GM12878 (cell line): ENCODE measurements at regions not wholly inside any gene's neighbourhood (a gene's known extent, or its start where the extent isn't known, plus 50 kb on each side); places are given as distances from the start of the nearest gene placed in this dataset.

Experiments used
- ATAC-seq: fragments of 200-7000 bp; cut with Tn5 transposase; 3 replicates; pipeline ENCODE4 v1.9.1; 2020; ENCODE audit warnings: mild to moderate bottlenecking, moderate library complexity
- BruUV-seq: library from RNA; stranded (reverse); fragments of 400-500 nt; replicated peaks from 2 replicates; lab custom pipeline; 2021; lab: Mats Ljungman, UMichigan
- CTCF ChIA-PET: fragments of 300-600 bp; sonication (Branson Sonifier 250); formaldehyde crosslinking; extraction: SDS; loops from one replicate; lab custom pipeline; 2021; ENCODE audit warnings: inconsistent platforms; lab: Yijun Ruan, JAX
- POLR2A ChIA-PET: fragments of 350-600 bp; formaldehyde crosslinking; extraction: SDS; loops from one replicate; lab custom pipeline; 2021; ENCODE audit warnings: inconsistent platforms; lab: Charles Lee
- RAD21 ChIA-PET: fragments of 300-600 bp; sonication (Branson Sonifier 250); formaldehyde crosslinking; loops from one replicate; lab custom pipeline; 2023; ENCODE audit warnings: antibody characterized with exemption; ENCODE audit not compliant: unreplicated experiment; lab: Charles Lee
- SMC1A ChIA-PET: fragments of 300-600 bp; sonication (Branson Sonifier 250); formaldehyde crosslinking; loops from one replicate; lab custom pipeline; 2023; ENCODE audit not compliant: unreplicated experiment, uncharacterized antibody; lab: Charles Lee
- DNase-seq: peaks from one replicate; pipeline ENCODE4 v3.0.0-alpha.2; 2011; ENCODE audit warnings: low read depth, low spot score
- FAIRE-seq: peaks from 3 replicates; lab custom pipeline; 2011; peaks lifted over from hg19 to GRCh38; lab: Jason Lieb, UNC
- H2AFZ ChIP-seq: 2 replicates; pipeline ENCODE4 v1.6.0; 2011; ENCODE audit warnings: low read depth, low read length, control low read depth; ENCODE audit not compliant: control insufficient read depth
- H3K27ac ChIP-seq: 2 replicates; pipeline ENCODE4 v1.5.1; 2011; ENCODE audit warnings: control low read depth; ENCODE audit not compliant: control insufficient read depth, insufficient read depth
- H3K27me3 ChIP-seq, 2 experiments: replicated peaks in 1 of 2; 2 replicates each; pipeline versions ENCODE4 v1.6.0 to v1.6.1; 2011; ENCODE audit warnings: low read length in 1 of 2; ENCODE audit not compliant: control insufficient read depth in 2 of 2, insufficient read depth in 2 of 2
- H3K36me3 ChIP-seq, 2 experiments: 2 replicates each; pipeline ENCODE4 v1.5.1; 2011; ENCODE audit warnings: low read length in 1 of 2; ENCODE audit not compliant: control insufficient read depth in 2 of 2, insufficient read depth in 2 of 2
- H3K4me1 ChIP-seq: 2 replicates; pipeline ENCODE4 v1.6.1; 2011; ENCODE audit warnings: mild to moderate bottlenecking, low read length, moderate library complexity, mixed read lengths; ENCODE audit not compliant: control insufficient read depth, insufficient read depth
- H3K4me2 ChIP-seq: 2 replicates; pipeline ENCODE4 v1.6.0; 2011; ENCODE audit warnings: control low read depth; ENCODE audit not compliant: control insufficient read depth, insufficient read depth
- H3K4me3 ChIP-seq: fragments of 200-600 bp; sonication (generic); 2 replicates; pipeline ENCODE4 v1.5.1; 2016
- H3K79me2 ChIP-seq: 2 replicates; pipeline ENCODE4 v1.6.0; 2011; ENCODE audit warnings: low read length; ENCODE audit not compliant: control insufficient read depth, insufficient read depth
- H3K9ac ChIP-seq: 2 replicates; pipeline ENCODE4 v1.8.0; 2011; ENCODE audit warnings: low read length, control low read depth, mixed read lengths; ENCODE audit not compliant: control insufficient read depth, insufficient read depth
- H3K9me3 ChIP-seq: replicated peaks from 3 replicates; pipeline ENCODE4 v1.5.1; 2011; ENCODE audit warnings: mild to moderate bottlenecking, low read length; ENCODE audit not compliant: control insufficient read depth, insufficient read depth
- H4K20me1 ChIP-seq: 2 replicates; pipeline ENCODE4 v1.6.0; 2011; ENCODE audit not compliant: control insufficient read depth, insufficient read depth
- ASH2L ChIP-seq: fragments of 300-600, 200-600 bp; sonication (generic); IDR thresholded peaks from 2 replicates; pipeline ENCODE4 v1.6.1; 2017; ENCODE audit warnings: low read depth, mild to moderate bottlenecking, borderline replicate concordance
- CBX5 ChIP-seq: sonication (generic); IDR thresholded peaks from 2 replicates; pipeline ENCODE4 v1.6.1; 2016; ENCODE audit warnings: low read depth, moderate library complexity, mild to moderate bottlenecking, inconsistent platforms
- CEBPZ ChIP-seq: fragments of 150-350 bp; IDR thresholded peaks from 2 replicates; pipeline ENCODE4 v1.6.1; 2016; ENCODE audit warnings: low read depth, low read length
- RAD51 ChIP-seq: fragments of 450-650 bp; IDR thresholded peaks from 2 replicates; pipeline ENCODE4 v1.6.1; 2016; ENCODE audit warnings: moderate library complexity, mild to moderate bottlenecking, inconsistent platforms
- SKIL ChIP-seq: fragments of 450-650 bp; IDR thresholded peaks from 2 replicates; pipeline ENCODE4 v1.6.1; 2017; ENCODE audit warnings: mild to moderate bottlenecking, low read depth, inconsistent platforms; ENCODE audit not compliant: poor library complexity, severe bottlenecking
- ZNF24 ChIP-seq: fragments of 450-650 bp; IDR thresholded peaks from 2 replicates; pipeline ENCODE4 v1.6.1; 2017; ENCODE audit warnings: antibody characterized with exemption, mild to moderate bottlenecking
- WGBS: methylation state at CpG from one replicate; pipeline ENCODE4 v1.1.6; 2016; ENCODE audit warnings: low lambda C conversion rate; ENCODE audit not compliant: insufficient replicate concordance, insufficient coverage; ENCODE audit errors: missing lambda C conversion rate; 5-methylcytosine and 5-hydroxymethylcytosine counted together
- in situ Hi-C: fragments of 300-500 bp; cut with MboI; formaldehyde crosslinking; loops from 9 replicates; pipeline ENCODE4 v1.14.3; 2018; ENCODE audit warnings: mixed read lengths
- intact Hi-C: fragments of 100-400 bp; cut with micrococcal nuclease; formaldehyde crosslinking; loops from one replicate; pipeline ENCODE4 v1.14.2; 2022; ENCODE audit not compliant: unreplicated experiment

GRCh38 chr1:71232166-71232763 lies 151.4 kb upstream of the ZRANB2 start (continued):
- no peak for TF ChIP-seq SKIL
- no peak for TF ChIP-seq ASH2L
- TF ChIP-seq ZNF24 = no peak

- in situ Hi-C loops = no loop called here
- Histone ChIP-seq H3K36me3 (no peaks in the 10 kb centered on the region), H3K4me1 (no peaks in the 10 kb centered on the region), H3K79me2 (no peaks in the 10 kb centered on the region), H2AFZ (no peak overlapping the region), H3K4me3 (no peak overlapping the region), H3K9me3 (no peaks in the 10 kb centered on the region), H3K27me3 (no peaks in the 10 kb centered on the region), H3K27ac (no peak overlapping the region), H3K4me2 (no peak overlapping the region), H3K9ac (no peak overlapping the region), H4K20me1 (no peaks in the 10 kb centered on the region)
- DNase-seq (no peak), FAIRE-seq (no peak), ATAC-seq (no peak)
- no peak for TF ChIP-seq CBX5
- no peak for TF ChIP-seq RAD51
- TF ChIP-seq CEBPZ = no peak
- ChIA-PET RAD21 (no interaction called here), POLR2A (no interaction called here), SMC1A (interaction anchor here (0.6 to 1.2 kb wide), 2 partner anchors 10 to 1295 kb away, joined by 3 read pairs; no protein-coding TSS in a partner anchor), CTCF (no interaction called here)
- no TSS peak for BruUV-seq
- intact Hi-C loops = no loop called here
- 90% methylated on average over 1 of the region's 1 CpG for WGBS
Measured at GRCh38 chr1:71231751-71232150, 150.9 kb upstream of the ZRANB2 start.
